Ectodermal cell (in vitro differentiated cells): ENCODE measurements at regions not wholly inside any gene's neighbourhood (a gene's known extent, or its start where the extent isn't known, plus 50 kb on each side); places are given as distances from the start of the nearest gene placed in this dataset.
"Not testable (repeated sequence)": the region's sequence is repeated elsewhere in the genome, so short reads cannot be mapped to it uniquely, and the experiment has no call there.

ENCODE experiments used
- H3K27ac ChIP-seq: 2 replicates; pipeline ENCODE4 v1.7.0; 2013; ENCODE audit warnings: mild to moderate bottlenecking, low read depth, low read length; ENCODE audit not compliant: insufficient read depth, poor library complexity, severe bottlenecking
- H3K27me3 ChIP-seq: 2 replicates; pipeline ENCODE4 v1.7.0; 2013; ENCODE audit warnings: mild to moderate bottlenecking, low read length; ENCODE audit not compliant: insufficient read depth, control insufficient read depth, poor library complexity, severe bottlenecking
- H3K36me3 ChIP-seq: one replicate; pipeline ENCODE4 v1.7.0; 2013; ENCODE audit warnings: low read length; ENCODE audit not compliant: control insufficient read depth, insufficient read depth
- H3K4me1 ChIP-seq: one replicate; pipeline ENCODE4 v1.7.0; 2013; ENCODE audit warnings: low read length; ENCODE audit not compliant: control insufficient read depth, insufficient read depth
- H3K4me3 ChIP-seq: 2 replicates; pipeline ENCODE4 v1.7.0; 2013; ENCODE audit warnings: low read depth, low read length, control low read depth; ENCODE audit not compliant: insufficient read depth
- H3K9me3 ChIP-seq: 2 replicates; pipeline ENCODE4 v1.7.0; 2013; ENCODE audit warnings: mild to moderate bottlenecking, low read length, moderate library complexity; ENCODE audit not compliant: control insufficient read depth
- WGBS, 2 experiments: methylation state at CpG; one replicate each; pipeline ENCODE4 v1.1.7; 2013; ENCODE audit warnings: missing lambda C conversion rate in 2 of 2; 5-methylcytosine and 5-hydroxymethylcytosine counted together

GRCh38 chr13:61493556-61493955, 77.9 kb upstream of the PCDH20 start:
- not testable (repeated sequence) for H3K4me1 ChIP-seq, H3K27ac ChIP-seq, H3K4me3 ChIP-seq, H3K36me3 ChIP-seq, H3K27me3 ChIP-seq, H3K9me3 ChIP-seq
- WGBS, 2 experiments: 91 to 94% methylated on average over 14 to 15 of the region's 15 CpGs

- H3K27me3 ChIP-seq: no peaks in the 10 kb centered on the region
- H3K9me3 ChIP-seq: no peaks in the 10 kb centered on the region
- no peaks in the 10 kb centered on the region for H3K4me1 ChIP-seq
- no peaks in the 10 kb centered on the region for H3K36me3 ChIP-seq
- no peak overlapping the region for H3K27ac ChIP-seq
- WGBS, 2 experiments: 94 to 96% methylated on average over 6 of the region's 6 CpGs
- H3K4me3 ChIP-seq: no peak overlapping the region
Measured at GRCh38 chr13:61486496-61486895, 70.8 kb upstream of the PCDH20 start.

GRCh38 chr13:61485128-61485765, 69.6 kb upstream of the PCDH20 start:
- Histone ChIP-seq H3K27ac (no peak overlapping the region), H3K27me3 (no peaks in the 10 kb centered on the region), H3K4me3 (no peak overlapping the region), H3K36me3 (no peaks in the 10 kb centered on the region), H3K4me1 (no peaks in the 10 kb centered on the region), H3K9me3 (no peaks in the 10 kb centered on the region)
- WGBS, 2 experiments: 88 to 96% methylated on average over 1 to 2 of the region's 2 CpGs

- 86 to 99% methylated on average over 4 of the region's 5 CpGs for WGBS, 2 experiments
- H3K27ac ChIP-seq: no peak overlapping the region
- H3K4me1 ChIP-seq: no peaks in the 10 kb centered on the region
- no peaks in the 10 kb centered on the region for H3K36me3 ChIP-seq
- H3K9me3 ChIP-seq: no peaks in the 10 kb centered on the region
- no peak overlapping the region for H3K4me3 ChIP-seq
- no peaks in the 10 kb centered on the region for H3K27me3 ChIP-seq
Measured at GRCh38 chr13:61477619-61478018, 62.0 kb upstream of the PCDH20 start.

- Histone ChIP-seq H3K27ac (no peak overlapping the region), H3K27me3 (no peaks in the 10 kb centered on the region), H3K4me3 (no peak overlapping the region), H3K36me3 (no peaks in the 10 kb centered on the region), H3K4me1 (no peaks in the 10 kb centered on the region), H3K9me3 (no peaks in the 10 kb centered on the region)
- 64% methylated on average over 1 of the region's 2 CpGs; no CpG with 5 or more reads in 1 of the 2 experiments for WGBS, 2 experiments
Measured at GRCh38 chr13:61470786-61471185, 55.1 kb upstream of the PCDH20 start.

- 49 to 57% methylated on average over 3 of the region's 3 CpGs for WGBS, 2 experiments
- H3K27me3 ChIP-seq: no peaks in the 10 kb centered on the region
Measured at GRCh38 chr13:61466280-61466679, 50.6 kb upstream of the PCDH20 start.

More at GRCh38 chr13:61466280-61466679, 50.6 kb upstream of the PCDH20 start:
- H3K4me3 ChIP-seq: no peak overlapping the region
- no peaks in the 10 kb centered on the region for H3K9me3 ChIP-seq
- H3K27ac ChIP-seq: no peak overlapping the region
- H3K36me3 ChIP-seq: no peaks in the 10 kb centered on the region
- H3K4me1 ChIP-seq: no peaks in the 10 kb centered on the region
